NT2/D1 (cell line): ENCODE measurements at regions not wholly inside any gene's neighbourhood (a gene's known extent, or its start where the extent isn't known, plus 50 kb on each side); places are given as distances from the start of the nearest gene placed in this dataset.

ENCODE experiments used
- YY1 ChIP-seq: IDR thresholded peaks from 2 replicates; pipeline ENCODE4 v1.6.1; 2011; ENCODE audit not compliant: insufficient read length, insufficient read depth
- ZNF274 ChIP-seq: IDR thresholded peaks from 2 replicates; pipeline ENCODE4 v1.6.1; 2011; ENCODE audit warnings: mild to moderate bottlenecking, low read depth, low read length

GRCh38 chr5:105688227-105688792 is 1982.4 kb downstream of the EFNA5 start:
- no peak for TF ChIP-seq ZNF274
- no peak for TF ChIP-seq YY1
